ENCODE measurements at regions not wholly inside any gene's neighbourhood (a gene's known extent, or its start where the extent isn't known, plus 50 kb on each side); places are given as distances from the start of the nearest gene placed in this dataset.

DNA sequence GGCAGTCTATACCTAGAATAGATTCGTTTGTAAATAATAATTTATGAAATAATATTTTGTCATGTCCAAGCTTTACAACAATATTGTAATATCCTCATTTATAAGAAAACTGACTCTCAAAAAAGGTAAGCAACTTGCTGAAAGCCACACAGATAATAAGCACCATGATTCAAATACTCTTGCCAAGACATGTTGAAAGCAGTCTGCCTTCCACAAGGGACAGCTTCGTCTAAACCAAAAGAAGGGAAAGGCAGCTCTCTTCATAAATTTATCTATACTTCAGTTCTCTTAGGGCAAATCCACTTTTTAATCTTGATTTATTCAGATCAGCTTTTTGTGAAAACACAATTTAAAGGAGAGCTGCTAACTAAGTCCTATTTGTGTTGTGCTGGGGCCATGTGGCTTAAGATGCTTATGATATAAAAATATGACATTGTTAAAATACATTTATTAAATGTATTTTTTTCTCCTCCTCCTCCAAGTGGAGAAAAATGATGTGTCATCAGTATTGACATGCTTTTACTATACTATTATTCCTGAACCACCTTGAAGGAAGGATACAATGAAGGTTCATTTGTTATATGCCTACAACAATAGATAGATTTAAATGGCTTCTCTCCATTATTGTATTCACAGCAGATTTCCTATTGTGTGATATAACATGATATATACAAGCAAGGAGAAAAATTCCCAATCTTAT, 737.0 kb downstream of the HDGFL1 start:
- Mint-ChIP-seq H3K9me3 (peaks cover 3% of the 10 kb centered on the region), H3K36me3 (ENCODE audit: low read depth) (peaks cover 3% of the 10 kb centered on the region), H3K4me1 (peaks cover 29% of the 10 kb centered on the region), H3K4me3 (no peak overlapping the region), H3K27me3 (ENCODE audit: low read depth, poor library complexity) (peaks cover 4% of the 10 kb centered on the region), H3K27ac (no peak overlapping the region)
- TF ChIP-seq, protein P1, sequence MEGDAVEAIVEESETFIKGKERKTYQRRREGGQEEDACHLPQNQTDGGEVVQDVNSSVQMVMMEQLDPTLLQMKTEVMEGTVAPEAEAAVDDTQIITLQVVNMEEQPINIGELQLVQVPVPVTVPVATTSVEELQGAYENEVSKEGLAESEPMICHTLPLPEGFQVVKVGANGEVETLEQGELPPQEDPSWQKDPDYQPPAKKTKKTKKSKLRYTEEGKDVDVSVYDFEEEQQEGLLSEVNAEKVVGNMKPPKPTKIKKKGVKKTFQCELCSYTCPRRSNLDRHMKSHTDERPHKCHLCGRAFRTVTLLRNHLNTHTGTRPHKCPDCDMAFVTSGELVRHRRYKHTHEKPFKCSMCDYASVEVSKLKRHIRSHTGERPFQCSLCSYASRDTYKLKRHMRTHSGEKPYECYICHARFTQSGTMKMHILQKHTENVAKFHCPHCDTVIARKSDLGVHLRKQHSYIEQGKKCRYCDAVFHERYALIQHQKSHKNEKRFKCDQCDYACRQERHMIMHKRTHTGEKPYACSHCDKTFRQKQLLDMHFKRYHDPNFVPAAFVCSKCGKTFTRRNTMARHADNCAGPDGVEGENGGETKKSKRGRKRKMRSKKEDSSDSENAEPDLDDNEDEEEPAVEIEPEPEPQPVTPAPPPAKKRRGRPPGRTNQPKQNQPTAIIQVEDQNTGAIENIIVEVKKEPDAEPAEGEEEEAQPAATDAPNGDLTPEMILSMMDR (IDR thresholded peaks at IDR 0.05), result no peak
- no peak for DNase-seq

DNA sequence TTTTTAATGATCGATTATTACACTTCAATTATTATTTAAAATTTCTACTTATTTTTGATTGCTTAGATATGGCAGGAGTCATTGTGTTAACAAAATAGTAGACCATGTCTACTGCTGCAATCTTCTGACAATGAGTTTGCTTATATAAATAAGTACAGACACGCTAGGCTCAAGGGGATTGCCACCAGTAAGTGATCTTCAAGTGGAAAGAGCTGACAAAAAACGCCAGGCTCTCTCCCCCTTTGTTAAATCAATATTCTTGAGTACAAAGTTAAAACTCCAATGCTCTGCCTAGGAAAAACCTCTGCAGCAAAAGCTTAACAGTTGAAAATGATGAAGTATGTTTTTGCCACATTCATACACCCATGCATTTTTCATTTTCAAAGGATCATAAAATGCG, 738.1 kb downstream of the HDGFL1 start:
- H3K9me3 Mint-ChIP-seq, result no peaks in the 10 kb centered on the region
- H3K27ac Mint-ChIP-seq, result no peak overlapping the region
- peaks cover 27% of the 10 kb centered on the region for H3K4me1 Mint-ChIP-seq
- H3K4me3 Mint-ChIP-seq, result no peak overlapping the region
- no peak for DNase-seq
- H3K36me3 Mint-ChIP-seq (ENCODE audit: low read depth), result no peaks in the 10 kb centered on the region
- H3K27me3 Mint-ChIP-seq (ENCODE audit: low read depth, poor library complexity), result peaks cover 4% of the 10 kb centered on the region
- TF ChIP-seq, protein P1 (IDR thresholded peaks at IDR 0.05), result no peak

DNA sequence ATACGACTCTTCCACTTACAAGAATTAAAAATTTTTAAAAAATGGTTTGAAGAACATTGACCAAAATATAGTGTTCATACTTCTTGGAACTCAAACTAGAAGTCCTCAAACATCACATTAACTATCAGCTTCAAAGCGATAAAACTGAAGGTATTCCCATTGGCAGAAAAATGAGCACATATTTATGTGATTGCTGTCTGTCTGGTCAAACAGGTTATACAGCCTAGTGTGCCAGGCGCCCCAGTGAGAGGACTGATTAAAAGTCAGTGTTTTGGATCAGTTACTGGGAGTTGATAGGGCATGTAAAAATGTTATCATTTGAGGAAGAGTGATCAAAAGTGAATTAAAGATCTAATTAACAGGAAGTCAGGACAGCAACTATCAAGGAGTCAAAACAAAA, 738.8 kb downstream of the HDGFL1 start:
- H3K4me1 Mint-ChIP-seq, result peaks cover 20% of the 10 kb centered on the region
- H3K27ac Mint-ChIP-seq, result no peak overlapping the region
- H3K4me3 Mint-ChIP-seq, result no peak overlapping the region

DNA sequence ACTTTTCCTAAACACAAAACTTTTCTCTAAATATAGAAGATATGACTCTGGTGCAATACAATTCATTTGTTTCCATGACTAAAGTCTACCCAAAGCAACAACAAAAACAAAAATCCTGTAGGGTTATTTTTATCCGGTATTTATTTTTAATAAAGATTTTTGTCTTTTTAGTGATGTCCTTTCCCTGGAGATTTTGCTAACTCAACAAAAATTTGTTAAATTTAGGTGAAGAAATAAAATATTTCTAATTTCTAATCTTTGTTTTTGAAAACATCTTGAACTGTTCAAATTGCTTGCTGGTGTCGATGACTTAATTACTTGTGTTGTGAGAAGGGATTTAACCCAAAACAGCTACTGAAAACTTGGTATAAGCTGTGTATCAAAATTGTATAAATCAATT, 741.8 kb downstream of the HDGFL1 start:
- TF ChIP-seq, protein P1 (IDR thresholded peaks at IDR 0.05), result no peak
- Mint-ChIP-seq H3K27me3 (ENCODE audit: low read depth, poor library complexity) (peaks cover 4% of the 10 kb centered on the region), H3K4me3 (no peak overlapping the region), H3K27ac (no peak overlapping the region), H3K9me3 (no peaks in the 10 kb centered on the region), H3K4me1 (no peaks in the 10 kb centered on the region), H3K36me3 (ENCODE audit: low read depth) (no peaks in the 10 kb centered on the region)
- no peak for DNase-seq

More for the DNA sequence above, 738.8 kb downstream of the HDGFL1 start:
- DNase-seq, result no peak
- TF ChIP-seq, protein P1 (IDR thresholded peaks at IDR 0.05), result no peak
- Mint-ChIP-seq H3K36me3 (ENCODE audit: low read depth) (no peaks in the 10 kb centered on the region), H3K9me3 (no peaks in the 10 kb centered on the region), H3K27me3 (ENCODE audit: low read depth, poor library complexity) (peaks cover 4% of the 10 kb centered on the region)

DNA sequence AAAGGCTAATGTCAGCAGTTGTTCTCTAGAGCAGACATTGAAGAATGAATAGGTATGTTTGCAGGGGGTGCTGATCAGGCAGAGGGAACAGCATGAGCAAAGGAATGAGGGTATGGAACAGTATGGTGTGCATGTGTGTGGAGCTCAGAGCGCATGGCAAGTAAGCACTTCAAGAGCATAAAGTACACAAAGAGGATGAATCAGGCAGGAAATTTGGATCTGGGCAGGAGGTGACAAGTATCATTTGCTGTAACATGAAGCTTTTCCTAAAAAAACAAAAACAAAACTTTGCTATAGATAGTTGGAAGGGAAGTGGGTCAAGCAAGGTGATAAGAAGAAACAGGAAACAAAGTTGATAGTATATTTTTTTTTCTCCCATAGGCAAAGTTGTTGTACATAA, 746.8 kb downstream of the HDGFL1 start:
- H3K4me3 Mint-ChIP-seq, result no peak overlapping the region
- no peaks in the 10 kb centered on the region for H3K36me3 Mint-ChIP-seq (ENCODE audit: low read depth)
- H3K4me1 Mint-ChIP-seq, result no peaks in the 10 kb centered on the region
- no peak for DNase-seq
- H3K27ac Mint-ChIP-seq, result no peak overlapping the region
- H3K27me3 Mint-ChIP-seq (ENCODE audit: low read depth, poor library complexity), result no peaks in the 10 kb centered on the region
- no peaks in the 10 kb centered on the region for H3K9me3 Mint-ChIP-seq
- TF ChIP-seq, protein P1 (IDR thresholded peaks at IDR 0.05), result no peak

DNA sequence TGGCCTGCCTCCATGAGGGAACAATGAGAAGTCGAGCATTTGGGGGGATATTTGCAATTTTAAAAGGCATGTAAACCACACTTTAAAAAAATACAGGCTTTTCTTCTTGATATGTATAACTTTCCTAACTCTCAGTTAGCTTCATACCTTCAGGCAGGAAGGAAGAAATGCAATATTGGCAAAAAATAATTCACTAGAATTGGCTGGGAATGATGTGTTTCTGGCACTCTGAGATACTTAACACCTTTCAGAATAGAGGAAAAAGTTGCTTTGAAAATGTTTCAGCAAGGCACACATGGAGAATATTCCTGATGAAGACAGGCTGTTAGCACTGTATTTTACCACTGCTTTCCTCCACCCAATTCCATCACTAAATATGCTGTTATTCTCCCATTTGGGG, 747.6 kb downstream of the HDGFL1 start:
- Mint-ChIP-seq H3K36me3 (ENCODE audit: low read depth) (no peaks in the 10 kb centered on the region), H3K9me3 (no peaks in the 10 kb centered on the region), H3K27ac (no peak overlapping the region), H3K4me3 (no peak overlapping the region), H3K27me3 (ENCODE audit: low read depth, poor library complexity) (no peaks in the 10 kb centered on the region), H3K4me1 (no peaks in the 10 kb centered on the region)
- no peak for DNase-seq
- TF ChIP-seq, protein P1 (IDR thresholded peaks at IDR 0.05), result no peak

Data from nephron progenitor cell (in vitro differentiated cells).